Dermis microvascular lymphatic vessel endothelial cell (primary cell): ENCODE measurements at regions not wholly inside any gene's neighbourhood (a gene's known extent, or its start where the extent isn't known, plus 50 kb on each side); places are given as distances from the start of the nearest gene placed in this dataset.
"Not testable (repeated sequence)": the region's sequence is repeated elsewhere in the genome, so short reads cannot be mapped to it uniquely, and the experiment has no call there.

Experiments used
- DNase-seq, 2 donors: peaks; one replicate each; pipeline versions ENCODE4 v3.0.0 to v3.0.0-alpha.2; 2010; ENCODE audit warnings: low read depth in 2 of 2

- DNase-seq = no peak
Observed at GRCh38 chr4:84019626-84020025, 479.5 kb downstream of the NKX6-1 start.

- no peak for DNase-seq
Observed at GRCh38 chr4:84003046-84003445, 467.1 kb downstream of the GPAT3 start.

- no peak for DNase-seq
Observed at GRCh38 chr4:84001876-84002569, 466.1 kb downstream of the GPAT3 start.

GRCh38 chr4:83996254-83996653 lies 460.3 kb downstream of the GPAT3 start:
- DNase-seq = no peak

GRCh38 chr4:83993774-83994173 lies 457.9 kb downstream of the GPAT3 start:
- DNase-seq = no peak

GRCh38 chr4:83989835-83990234 lies 453.9 kb downstream of the GPAT3 start:
- no peak for DNase-seq

- DNase-seq = no peak
Observed at GRCh38 chr4:83981156-83981555, 445.2 kb downstream of the GPAT3 start.

GRCh38 chr4:83979773-83980172 lies 443.9 kb downstream of the GPAT3 start:
- no peak for DNase-seq

- DNase-seq = no peak
Observed at GRCh38 chr4:83974111-83974780, 438.3 kb downstream of the GPAT3 start.

- no peak for DNase-seq
Observed at GRCh38 chr4:83964996-83965541, 429.2 kb downstream of the GPAT3 start.

GRCh38 chr4:83962492-83962891 lies 426.6 kb downstream of the GPAT3 start:
- no peak for DNase-seq

GRCh38 chr4:83961575-83961974 lies 425.7 kb downstream of the GPAT3 start:
- no peak for DNase-seq

GRCh38 chr4:83959160-83959559 lies 423.3 kb downstream of the GPAT3 start:
- no peak for DNase-seq

GRCh38 chr4:83947830-83948193 lies 411.9 kb downstream of the GPAT3 start:
- DNase-seq = no peak

- no peak for DNase-seq
Observed at GRCh38 chr4:83947125-83947829, 411.4 kb downstream of the GPAT3 start.

GRCh38 chr4:83943691-83944090 lies 407.8 kb downstream of the GPAT3 start:
- DNase-seq = not testable (repeated sequence)

GRCh38 chr4:83932750-83933391 lies 397.0 kb downstream of the GPAT3 start:
- DNase-seq = no peak

GRCh38 chr4:83931659-83932438 lies 395.9 kb downstream of the GPAT3 start:
- DNase-seq = no peak

- no peak for DNase-seq
Observed at GRCh38 chr4:83929550-83929949, 393.6 kb downstream of the GPAT3 start.

GRCh38 chr4:83926950-83927349 lies 391.0 kb downstream of the GPAT3 start:
- DNase-seq = no peak

- DNase-seq = no peak
Observed at GRCh38 chr4:83923341-83923740, 387.4 kb downstream of the GPAT3 start.
